KG1 (cell line): ENCODE measurements at regions not wholly inside any gene's neighbourhood (a gene's known extent, or its start where the extent isn't known, plus 50 kb on each side); places are given as distances from the start of the nearest gene placed in this dataset.
"Not testable (repeated sequence)": the region's sequence is repeated elsewhere in the genome, so short reads cannot be mapped to it uniquely, and the experiment has no call there.

Experiments
- DNase-seq: peaks from one replicate; lab custom pipeline; 2025; lab: John Stamatoyannopoulos, UW

- no peak for DNase-seq
Observed at GRCh38 chrX:69431420-69431819, 72.7 kb upstream of the NALF2 start.

DNA sequence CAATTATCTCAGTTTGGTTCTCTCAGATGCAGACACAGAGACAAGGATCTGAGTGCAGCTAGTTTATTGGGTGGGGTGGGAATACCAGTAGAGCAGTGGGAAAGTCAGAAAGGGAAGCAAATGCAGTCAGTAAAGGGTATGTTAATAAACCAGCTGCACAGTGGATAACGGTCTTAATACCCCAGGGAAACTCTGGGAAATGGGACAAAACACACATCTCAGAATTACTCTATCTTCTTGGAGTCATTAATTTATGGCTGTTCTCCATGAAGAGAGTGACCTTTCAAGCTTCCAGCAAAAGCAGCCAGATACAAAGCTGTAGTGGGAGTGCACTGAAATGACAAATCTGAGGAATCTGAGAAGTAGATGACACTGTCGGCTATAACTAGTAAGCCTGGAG lies 73.3 kb upstream of the NALF2 start:
- no peak for DNase-seq

- DNase-seq = no peak
Observed at GRCh38 chrX:69429339-69430015, 74.6 kb upstream of the NALF2 start.

GRCh38 chrX:69428216-69428615 lies 75.9 kb upstream of the NALF2 start:
- no peak for DNase-seq

GRCh38 chrX:69424910-69425309 lies 79.2 kb upstream of the NALF2 start:
- no peak for DNase-seq

- no peak for DNase-seq
Observed at GRCh38 chrX:69424161-69424560, 80.0 kb upstream of the NALF2 start.

DNA sequence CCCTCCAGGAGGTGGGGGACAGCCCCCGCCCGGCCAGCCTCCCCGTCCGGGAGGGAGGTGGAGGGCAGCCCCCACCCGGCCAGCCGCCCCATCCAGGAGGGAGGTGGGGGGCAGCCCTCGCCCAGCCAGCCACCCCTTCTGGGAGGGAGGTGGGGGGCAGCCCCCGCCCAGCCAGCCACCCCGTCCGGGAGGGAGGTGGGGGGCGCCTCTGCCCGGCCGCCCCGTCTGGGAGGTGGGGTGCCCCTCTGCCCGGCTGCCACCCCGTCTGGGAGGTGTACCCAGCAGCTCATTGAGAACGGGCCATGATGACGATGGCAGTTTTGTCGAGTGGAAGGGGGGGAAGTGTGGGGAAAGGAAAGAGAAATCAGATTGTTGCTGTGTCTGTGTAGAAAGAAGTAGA lies 81.9 kb upstream of the NALF2 start:
- DNase-seq = not testable (repeated sequence)

- no peak for DNase-seq
Observed at GRCh38 chrX:69415698-69416097, 88.4 kb upstream of the NALF2 start.

- DNase-seq = no peak
Observed at GRCh38 chrX:69412661-69413060, 91.5 kb upstream of the NALF2 start.

DNA sequence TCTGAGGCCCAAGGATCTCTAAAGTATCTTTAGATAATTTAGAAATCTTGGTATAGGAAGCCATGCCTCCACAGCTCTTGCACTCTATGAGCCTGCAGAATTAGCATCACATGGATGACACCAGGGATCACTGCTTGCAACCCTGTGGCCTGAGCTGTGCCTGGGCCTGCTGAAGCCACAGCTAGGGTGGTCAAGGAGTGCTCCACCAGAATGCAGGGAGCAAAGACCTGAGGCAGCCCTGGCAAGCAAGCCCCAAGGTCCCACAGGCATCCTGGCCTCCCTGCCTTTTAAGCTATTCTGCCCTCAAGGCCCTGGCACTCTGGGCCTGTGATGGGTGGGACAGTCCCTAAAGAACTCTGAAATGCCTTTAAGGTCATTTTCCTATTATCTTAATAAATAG lies 105.2 kb upstream of the NALF2 start:
- no peak for DNase-seq

GRCh38 chrX:69396916-69397315 lies 107.2 kb upstream of the NALF2 start:
- no peak for DNase-seq

- DNase-seq = no peak
Observed at GRCh38 chrX:69395306-69395705, 108.8 kb upstream of the NALF2 start.

- DNase-seq = no peak
Observed at GRCh38 chrX:69389101-69389501, 115.0 kb upstream of the NALF2 start.

DNA sequence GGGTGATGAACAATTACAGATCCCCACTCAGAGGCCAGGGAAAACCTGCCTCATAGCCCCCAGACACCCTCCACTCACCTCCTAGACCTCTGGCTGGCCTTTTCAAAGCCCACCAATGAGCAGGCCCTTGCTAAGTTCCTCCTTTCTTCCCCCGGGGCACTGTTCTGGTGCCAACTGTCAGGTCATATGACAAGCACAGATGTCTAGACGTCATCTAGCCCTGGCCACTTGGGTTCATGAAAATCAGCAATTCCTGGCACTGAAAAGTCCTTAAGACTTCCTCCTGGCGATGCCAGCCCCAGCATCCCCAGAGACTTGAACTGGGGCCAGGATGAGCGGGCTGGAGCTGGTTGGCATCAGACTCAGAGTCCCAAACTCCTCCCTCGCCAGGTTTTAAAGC lies 115.6 kb upstream of the NALF2 start:
- DNase-seq = no peak

DNA sequence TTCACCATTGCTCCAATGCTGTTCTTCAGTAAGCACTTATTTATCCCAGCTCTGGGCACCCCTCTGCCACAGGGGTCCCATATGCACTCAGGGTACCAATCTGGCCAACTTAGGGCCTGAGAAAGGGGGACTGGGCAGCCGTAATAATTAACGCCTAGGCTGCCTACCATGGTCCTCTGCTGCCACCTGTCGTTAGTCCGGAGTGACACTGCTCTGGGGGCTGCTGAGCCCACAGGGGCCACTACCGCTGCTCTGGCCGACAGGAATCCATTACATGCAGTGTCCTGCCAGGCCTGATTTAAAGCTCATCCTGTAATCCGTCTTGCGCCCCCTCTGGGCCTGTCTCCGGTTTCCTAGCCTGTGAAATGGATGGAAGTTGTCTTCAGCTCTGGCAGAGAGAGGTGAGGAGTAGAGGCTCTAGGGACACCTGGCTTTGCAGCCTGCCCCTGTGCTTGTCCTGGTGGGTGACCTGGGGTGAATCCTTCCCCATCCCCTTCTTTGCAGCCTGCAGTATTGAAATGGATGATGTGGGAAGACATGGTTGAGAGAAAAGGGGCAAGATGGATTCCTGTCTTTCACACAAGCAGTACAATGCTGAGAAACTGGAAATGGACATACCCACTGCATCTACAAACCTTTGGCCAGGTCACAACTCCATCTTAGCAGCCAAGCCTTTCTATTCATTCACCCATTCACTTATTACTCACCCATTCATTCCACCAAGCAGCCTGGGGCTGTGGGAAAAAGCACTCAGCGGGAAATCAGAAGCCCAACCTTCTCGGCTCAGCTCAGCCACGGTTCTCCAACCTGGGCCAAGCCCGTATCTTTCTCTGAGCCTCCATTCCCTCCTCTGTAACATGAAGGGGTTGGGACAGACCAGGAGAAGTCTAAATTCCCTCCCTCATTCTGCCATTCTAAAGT lies 116.3 kb upstream of the NALF2 start:
- no peak for DNase-seq

DNA sequence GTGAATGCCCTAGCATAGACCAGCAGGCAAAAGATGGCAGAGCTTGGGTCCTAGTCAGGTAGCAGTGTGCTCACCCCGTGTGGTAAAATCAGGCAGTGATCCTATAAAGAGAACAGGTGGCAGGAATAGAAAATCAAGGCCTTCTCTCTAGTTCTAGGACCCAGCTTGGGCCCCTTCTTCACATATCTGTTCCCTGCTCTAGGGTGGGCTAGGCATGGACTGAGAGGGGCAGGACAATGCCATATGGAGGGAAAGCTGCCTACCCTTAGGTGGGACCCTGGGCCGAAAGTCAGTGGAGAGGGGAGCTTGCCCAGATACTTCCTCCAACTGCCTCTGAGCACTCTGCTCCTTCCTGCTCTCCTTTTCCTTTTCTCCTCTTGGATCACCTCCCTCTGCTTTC lies 117.4 kb upstream of the NALF2 start:
- DNase-seq = no peak

- no peak for DNase-seq
Observed at GRCh38 chrX:69379412-69379811, 124.7 kb upstream of the NALF2 start.

- no peak for DNase-seq
Observed at GRCh38 chrX:69374569-69374968, 129.6 kb upstream of the NALF2 start.

GRCh38 chrX:69372435-69372834 lies 131.7 kb upstream of the NALF2 start:
- DNase-seq = no peak

DNA sequence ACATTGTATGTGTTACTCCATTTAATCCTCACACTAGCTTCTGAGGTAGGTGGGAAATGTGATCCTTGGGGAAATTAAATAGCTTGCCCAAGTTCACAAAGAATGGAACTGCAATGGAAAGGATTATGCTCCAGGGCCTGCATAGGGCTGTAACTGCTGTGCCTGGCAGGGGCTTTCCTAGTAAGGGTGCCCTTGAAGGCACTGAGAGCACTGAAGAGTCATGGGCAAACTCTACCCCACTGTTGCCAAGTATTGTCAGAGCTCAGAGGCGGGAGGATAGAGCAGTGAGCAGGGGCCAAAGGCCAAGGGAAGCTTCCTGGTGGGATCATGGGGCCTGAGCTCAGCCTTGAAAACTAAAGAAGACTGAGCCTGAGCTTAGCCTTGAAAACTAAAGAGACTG lies 133.0 kb upstream of the NALF2 start:
- no peak for DNase-seq

DNA sequence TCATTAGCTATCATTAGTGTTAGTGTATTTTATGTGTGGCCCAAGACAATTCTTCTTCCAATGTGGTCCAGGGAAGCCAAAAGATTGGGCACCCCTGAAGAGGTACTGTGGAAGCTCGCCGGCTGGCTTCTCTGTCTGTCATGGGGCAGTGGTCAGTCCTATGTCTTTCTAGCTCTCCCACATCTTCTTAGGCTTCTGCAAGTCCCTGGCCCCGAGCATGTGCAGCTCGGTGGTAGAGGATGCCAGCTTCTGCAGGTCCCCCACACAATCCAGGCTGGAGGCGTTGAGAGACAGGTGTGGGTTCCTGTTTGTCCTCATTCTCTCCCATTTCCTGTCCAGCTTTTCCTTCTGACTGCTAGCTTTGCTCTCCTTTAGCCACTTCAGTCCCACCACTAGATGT lies 134.1 kb upstream of the NALF2 start:
- DNase-seq = no peak

GRCh38 chrX:69366183-69366582 lies 137.9 kb upstream of the NALF2 start:
- DNase-seq = no peak

GRCh38 chrX:69365755-69366154 lies 138.4 kb upstream of the NALF2 start:
- no peak for DNase-seq

DNA sequence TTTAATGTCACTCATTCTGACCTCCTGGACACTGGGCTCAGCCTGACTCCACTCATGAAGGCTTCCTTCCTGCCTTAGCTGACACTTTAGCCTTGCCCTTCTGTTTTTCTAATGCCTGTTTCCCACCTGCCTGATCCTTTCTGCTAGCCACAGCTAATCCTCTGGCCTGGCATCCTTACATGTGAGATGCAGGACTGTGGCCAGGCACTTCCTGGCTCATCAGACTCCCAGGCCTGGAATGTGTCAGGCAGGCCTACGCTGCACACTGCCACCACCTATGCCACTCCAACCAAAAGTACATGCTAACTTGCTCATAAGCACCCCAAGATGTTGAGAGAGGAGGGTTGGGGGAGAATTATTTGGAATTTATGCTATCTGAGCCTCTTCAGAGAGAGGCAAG lies 138.8 kb upstream of the NALF2 start:
- DNase-seq = no peak
